ENCODE measurements at regions not wholly inside any gene's neighbourhood (a gene's known extent, or its start where the extent isn't known, plus 50 kb on each side); places are given as distances from the start of the nearest gene placed in this dataset.
"Not testable (repeated sequence)": the region's sequence is repeated elsewhere in the genome, so short reads cannot be mapped to it uniquely, and the experiment has no call there.

DNA sequence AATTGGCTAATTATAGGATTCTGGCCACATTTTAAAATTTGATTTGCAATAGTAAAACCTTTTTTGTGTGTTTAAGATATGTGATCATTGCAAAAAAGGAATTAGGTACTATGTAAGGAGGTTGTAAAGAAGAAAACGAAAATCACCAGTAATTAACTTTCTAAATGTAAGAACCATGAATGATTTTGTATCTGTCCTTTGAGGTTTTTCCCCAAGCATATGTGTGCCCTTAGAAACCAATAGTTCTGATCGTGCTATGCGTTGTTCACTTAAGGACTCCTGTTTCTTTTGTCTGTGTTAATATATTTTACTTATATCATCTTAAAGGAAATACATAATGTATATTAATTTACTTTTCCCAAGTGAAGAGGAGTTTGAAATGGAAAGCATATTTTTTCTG, 410.2 kb downstream of the PSAT1 start:
- TF ChIP-seq CTCF (IDR thresholded peaks at IDR 0.05) (no peak), POLR2A (IDR thresholded peaks at IDR 0.05) (no peak)
- intact Hi-C loops (cut with DNase I; ENCODE audit: low total_unique reads), result no loop called here

DNA sequence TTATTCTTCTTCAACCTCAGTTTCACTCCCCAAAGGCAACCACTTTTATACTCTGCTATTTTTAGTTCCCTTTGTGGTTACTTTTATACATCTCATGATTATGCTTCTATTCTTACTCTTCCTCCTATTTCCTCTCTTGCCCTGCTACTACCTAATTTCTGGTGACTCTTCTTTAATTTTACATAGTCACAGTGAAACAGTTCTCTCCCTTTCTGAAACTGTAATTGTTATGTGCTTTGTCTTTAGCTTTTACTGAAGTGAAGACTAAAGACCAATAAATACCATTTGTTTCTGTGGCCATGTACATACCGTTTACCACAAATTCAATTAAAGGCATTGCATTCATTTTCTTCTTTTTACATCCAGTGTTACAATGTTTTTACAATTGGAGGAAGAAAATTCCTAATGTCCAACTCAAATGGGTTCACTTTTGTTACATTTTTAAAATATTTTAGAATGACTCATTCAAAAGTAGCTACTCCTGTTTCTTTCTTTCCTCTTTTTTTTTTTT, 410.6 kb downstream of the PSAT1 start:
- no peak for DNase-seq (ENCODE audit: low spot score in 2 of 2)

More for the DNA sequence above, 410.2 kb downstream of the PSAT1 start:
- DNase-seq (ENCODE audit: low spot score in 2 of 2), result no peak
- no peak overlapping the region for H3K4me3 ChIP-seq (ENCODE audit: low read depth, poor library complexity, severe bottlenecking)
- WGBS, 2 donors, result 76 to 82% methylated on average over 3 of the region's 3 CpGs

DNA sequence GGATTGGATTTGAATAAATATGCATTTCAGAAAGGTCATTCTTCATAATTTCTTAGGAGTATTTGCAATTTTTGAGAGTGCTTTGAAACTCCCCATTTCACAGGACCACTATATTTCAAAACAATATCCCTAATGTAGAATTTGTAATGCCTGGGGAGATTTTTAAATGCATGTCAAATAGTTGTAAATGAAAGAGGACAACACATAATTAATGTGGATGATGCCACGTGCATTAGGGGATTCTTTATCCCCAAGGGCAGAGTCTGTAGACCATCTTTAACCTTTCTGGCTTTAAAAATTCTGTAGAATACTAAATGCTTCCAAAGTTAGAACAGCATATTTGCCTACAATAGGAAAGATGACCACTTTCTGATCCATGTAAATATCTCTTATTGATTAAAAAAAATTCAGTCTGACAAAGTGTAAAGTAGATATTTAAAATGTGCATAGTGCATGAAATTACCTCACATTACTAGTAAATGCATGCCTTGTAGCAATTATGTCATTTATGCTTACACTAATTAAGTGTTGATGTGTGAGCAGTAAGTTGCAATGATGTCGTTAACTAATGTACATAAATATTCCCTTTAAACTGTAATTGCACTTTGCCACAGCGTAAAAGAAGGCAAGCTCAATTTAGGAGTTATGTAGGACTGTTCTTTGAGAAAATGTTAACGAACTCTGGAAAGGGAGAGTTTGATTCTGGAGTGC, 416.1 kb downstream of the PSAT1 start:
- intact Hi-C loops (cut with DNase I; ENCODE audit: low total_unique reads), result no loop called here
- 45 to 63% methylated on average over 4 of the region's 4 CpGs for WGBS, 2 donors
- no peak for TF ChIP-seq POLR2A (IDR thresholded peaks at IDR 0.05)
- TF ChIP-seq CTCF (IDR thresholded peaks at IDR 0.05), result no peak

More for the DNA sequence above, 410.6 kb downstream of the PSAT1 start:
- WGBS, 2 donors, result 29 to 36% methylated on average over 1 of the region's 1 CpG
- TF ChIP-seq POLR2A (IDR thresholded peaks at IDR 0.05), result no peak
- no peak for TF ChIP-seq CTCF (IDR thresholded peaks at IDR 0.05)
- H3K4me3 ChIP-seq (ENCODE audit: low read depth, poor library complexity, severe bottlenecking), result no peak overlapping the region
- intact Hi-C loops (cut with DNase I; ENCODE audit: low total_unique reads), result no loop called here

DNA sequence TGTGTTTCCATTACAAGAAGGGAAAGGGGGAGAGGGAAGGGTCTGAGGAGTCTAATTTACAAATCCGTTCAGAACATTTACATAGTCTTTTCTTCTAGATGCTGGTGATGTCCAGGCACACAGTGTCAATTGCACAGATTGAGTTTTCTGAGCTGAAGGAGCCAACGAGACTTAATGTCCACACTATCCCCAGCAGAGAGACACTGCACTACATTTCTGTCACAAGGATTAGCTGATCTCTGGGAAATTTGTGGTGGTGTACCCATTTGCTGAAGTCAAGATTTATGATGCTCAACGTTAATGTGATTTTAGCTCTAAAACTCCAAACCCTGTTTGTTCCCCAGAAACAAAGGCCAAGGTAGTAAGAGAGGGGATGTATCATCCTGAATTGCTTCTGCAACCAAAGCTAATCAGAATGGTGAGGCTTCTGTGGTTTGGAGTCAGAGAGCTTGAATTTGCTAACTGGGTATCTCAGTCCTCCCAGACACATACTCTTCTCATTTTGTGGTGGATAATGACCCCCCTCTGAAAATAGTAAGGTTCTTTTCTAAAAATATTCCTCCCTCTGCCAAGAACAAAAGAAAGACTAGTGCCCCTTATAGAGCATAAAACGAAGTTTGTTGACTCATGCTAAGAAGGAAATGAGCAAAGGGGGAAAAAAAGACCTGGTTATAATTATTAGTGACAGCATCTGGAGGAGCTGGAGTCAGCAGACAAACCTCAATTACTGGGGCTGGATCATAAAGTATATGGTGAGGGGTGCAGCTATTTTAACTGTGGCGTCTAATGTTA, 416.9 kb downstream of the PSAT1 start:
- TF ChIP-seq CTCF (IDR thresholded peaks at IDR 0.05), result no peak
- no peak for TF ChIP-seq POLR2A (IDR thresholded peaks at IDR 0.05)
- H3K4me3 ChIP-seq (ENCODE audit: low read depth, poor library complexity, severe bottlenecking), result no peak overlapping the region
- intact Hi-C loops (cut with DNase I; ENCODE audit: low total_unique reads), result no loop called here
- WGBS, 2 donors, result 42 to 47% methylated on average over 5 of the region's 5 CpGs
- no peak for DNase-seq (ENCODE audit: low spot score in 2 of 2)

More for the DNA sequence above, 416.1 kb downstream of the PSAT1 start:
- DNase-seq (ENCODE audit: low spot score in 2 of 2), result no peak
- no peak overlapping the region for H3K4me3 ChIP-seq (ENCODE audit: low read depth, poor library complexity, severe bottlenecking)

DNA sequence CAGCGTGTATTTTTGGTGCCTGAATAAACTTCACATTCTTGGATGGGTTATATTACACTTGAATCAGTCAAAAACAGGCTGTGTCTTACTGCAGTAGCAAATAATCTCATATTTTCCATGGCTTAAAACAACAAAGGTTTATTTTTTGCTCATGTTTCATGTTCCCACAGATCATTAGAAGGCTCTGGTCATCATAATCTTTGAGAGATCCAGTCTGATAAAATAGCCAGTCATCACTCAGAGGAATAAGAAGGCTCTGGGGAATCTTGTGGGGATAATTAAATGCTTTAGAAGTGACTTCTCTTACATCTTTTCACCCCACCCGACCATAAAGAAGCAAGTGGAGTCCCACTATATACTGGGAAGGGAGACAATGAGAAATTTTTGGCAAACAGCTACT, 417.7 kb downstream of the PSAT1 start:
- WGBS, 2 donors, result 55 to 58% methylated on average over 2 of the region's 2 CpGs
- intact Hi-C loops (cut with DNase I; ENCODE audit: low total_unique reads), result no loop called here
- DNase-seq (ENCODE audit: low spot score in 2 of 2), result no peak
- TF ChIP-seq POLR2A (IDR thresholded peaks at IDR 0.05), result no peak
- TF ChIP-seq CTCF (IDR thresholded peaks at IDR 0.05), result no peak
- no peak overlapping the region for H3K4me3 ChIP-seq (ENCODE audit: low read depth, poor library complexity, severe bottlenecking)

GRCh38 chr9:78719029-78719428, 422.1 kb downstream of the PSAT1 start:
- DNase-seq (ENCODE audit: low spot score in 2 of 2); H3K4me3 ChIP-seq (ENCODE audit: low read depth, poor library complexity, severe bottlenecking); intact Hi-C loops (cut with DNase I; ENCODE audit: low total_unique reads): not testable (repeated sequence)
- 85 to 91% methylated on average over 4 of the region's 4 CpGs for WGBS, 2 donors
